IgD-negative memory B cell (primary cell): ENCODE measurements at regions not wholly inside any gene's neighbourhood (a gene's known extent, or its start where the extent isn't known, plus 50 kb on each side); places are given as distances from the start of the nearest gene placed in this dataset.
"Not testable (repeated sequence)": the region's sequence is repeated elsewhere in the genome, so short reads cannot be mapped to it uniquely, and the experiment has no call there.

Experiments used
- H3K27ac Mint-ChIP-seq, 3 donors: one replicate each; pipeline ENCODE4 v1.8.0; 2020 to 2022; ENCODE audit warnings: mild to moderate bottlenecking in 3 of 3, mixed read lengths in 3 of 3, moderate library complexity in 1 of 3
- H3K27me3 Mint-ChIP-seq: one replicate; pipeline ENCODE4 v1.8.0; 2021; ENCODE audit warnings: mixed read lengths
- H3K36me3 Mint-ChIP-seq: one replicate; pipeline ENCODE4 v1.8.0; 2020; ENCODE audit warnings: mild to moderate bottlenecking, mixed read lengths
- H3K4me1 Mint-ChIP-seq, 3 donors: one replicate each; pipeline ENCODE4 v1.8.0; 2020 to 2022; ENCODE audit warnings: mixed read lengths in 3 of 3, mild to moderate bottlenecking in 1 of 3
- H3K4me3 Mint-ChIP-seq, 4 donors: one replicate each; pipeline ENCODE4 v1.8.0; 2020 to 2022; ENCODE audit warnings: mild to moderate bottlenecking in 4 of 4, mixed read lengths in 4 of 4, moderate library complexity in 3 of 4
- H3K9me3 Mint-ChIP-seq, 3 donors: one replicate each; pipeline ENCODE4 v1.8.0; 2020 to 2021; ENCODE audit warnings: mixed read lengths in 3 of 3, mild to moderate bottlenecking in 1 of 3

DNA sequence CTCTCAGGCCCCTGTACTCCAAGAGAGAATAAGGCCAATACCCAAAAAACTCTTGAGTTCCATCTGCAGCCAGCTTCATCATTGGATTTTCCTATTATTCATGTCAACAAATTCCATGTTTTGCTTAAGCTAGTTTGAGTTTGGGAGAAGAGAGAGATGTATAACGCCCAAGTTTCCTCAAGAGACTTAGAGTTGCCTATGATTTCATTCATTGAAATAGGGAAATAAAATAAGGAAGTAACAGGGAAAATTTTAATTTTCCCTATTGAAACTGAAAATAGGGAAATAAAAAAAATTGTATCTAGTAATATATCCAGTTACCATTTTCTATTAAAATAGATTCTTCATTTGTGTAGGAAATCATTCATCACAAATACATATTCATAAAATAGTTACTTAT, 66.5 kb upstream of the SVIL start:
- Mint-ChIP-seq H3K4me1 (peaks cover 0 to 9% (median 0%) of the 10 kb centered on the region in 3 donors), H3K9me3 (peaks cover 0 to 2% (median 0%) of the 10 kb centered on the region in 3 donors), H3K4me3 (no peak overlapping the region), H3K36me3 (no peaks in the 10 kb centered on the region), H3K27me3 (no peaks in the 10 kb centered on the region), H3K27ac (no peak overlapping the region)

DNA sequence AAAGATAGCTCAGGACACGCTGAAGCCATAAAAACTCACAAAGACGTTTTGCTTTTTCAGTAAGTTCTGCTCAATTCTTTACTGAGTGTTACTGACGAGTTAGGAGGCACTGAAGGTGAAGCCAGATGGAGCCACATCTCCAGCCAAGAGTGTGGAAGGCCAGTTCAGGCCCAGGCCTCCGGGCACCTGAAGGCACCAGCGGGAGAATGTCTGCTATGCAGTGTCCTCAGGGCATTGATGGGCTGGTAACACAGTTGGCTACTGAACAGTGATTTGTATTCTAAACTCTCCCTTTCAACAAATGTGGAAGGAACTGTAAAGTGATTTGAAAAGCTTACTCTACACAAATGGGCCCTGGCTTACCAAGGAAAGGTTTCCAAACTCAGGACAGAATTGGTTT, 64.8 kb upstream of the SVIL start:
- no peaks in the 10 kb centered on the region for H3K36me3 Mint-ChIP-seq
- peak overlapping the region in 1 of 3 donors; percentile 19 for H3K27ac Mint-ChIP-seq
- peaks cover 0 to 9% (median 0%) of the 10 kb centered on the region in 3 donors for H3K4me1 Mint-ChIP-seq
- H3K27me3 Mint-ChIP-seq, result no peaks in the 10 kb centered on the region
- H3K4me3 Mint-ChIP-seq, result no peak overlapping the region
- no peaks in the 10 kb centered on the region for H3K9me3 Mint-ChIP-seq

DNA sequence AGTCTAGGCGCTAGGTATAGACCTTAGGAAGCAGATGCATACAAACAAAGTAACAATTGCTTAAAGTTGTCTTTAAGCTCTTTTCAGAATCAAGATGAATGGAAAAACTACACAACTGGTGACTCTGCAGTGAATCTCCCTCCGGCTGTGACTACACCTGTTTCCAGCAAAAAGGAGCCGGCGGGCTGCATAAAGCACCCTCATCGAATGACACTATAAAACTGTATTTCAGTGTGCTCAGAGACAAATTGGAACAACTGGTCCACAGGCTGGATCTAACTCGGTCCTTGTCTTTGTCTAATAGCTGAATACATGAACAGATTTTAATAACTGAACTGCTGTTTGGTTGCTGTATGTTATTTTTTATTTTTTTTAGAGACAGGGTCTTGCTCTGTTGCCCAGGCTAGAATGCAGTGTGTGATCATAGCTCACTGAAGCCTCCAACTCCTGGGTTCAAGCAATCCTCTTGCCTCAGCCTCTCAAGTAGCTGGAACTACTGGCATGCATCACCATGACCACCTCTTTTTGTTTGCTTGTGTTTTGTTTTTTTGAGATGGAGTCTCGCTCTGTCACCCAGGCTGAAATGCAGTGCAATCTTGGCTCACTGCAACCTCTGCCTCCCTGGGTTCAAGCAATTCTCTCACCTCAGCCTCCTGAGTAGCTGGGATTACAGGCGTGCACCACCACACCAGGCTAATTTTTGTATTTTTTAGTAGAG, 64.2 kb upstream of the SVIL start:
- H3K27me3 Mint-ChIP-seq, result no peaks in the 10 kb centered on the region
- no peaks in the 10 kb centered on the region for H3K36me3 Mint-ChIP-seq
- H3K4me3 Mint-ChIP-seq, result no peak overlapping the region
- H3K4me1 Mint-ChIP-seq, result peaks cover 0 to 9% (median 0%) of the 10 kb centered on the region in 3 donors
- peak overlapping the region in 1 of 3 donors; percentile 19 for H3K27ac Mint-ChIP-seq
- H3K9me3 Mint-ChIP-seq, result no peaks in the 10 kb centered on the region

DNA sequence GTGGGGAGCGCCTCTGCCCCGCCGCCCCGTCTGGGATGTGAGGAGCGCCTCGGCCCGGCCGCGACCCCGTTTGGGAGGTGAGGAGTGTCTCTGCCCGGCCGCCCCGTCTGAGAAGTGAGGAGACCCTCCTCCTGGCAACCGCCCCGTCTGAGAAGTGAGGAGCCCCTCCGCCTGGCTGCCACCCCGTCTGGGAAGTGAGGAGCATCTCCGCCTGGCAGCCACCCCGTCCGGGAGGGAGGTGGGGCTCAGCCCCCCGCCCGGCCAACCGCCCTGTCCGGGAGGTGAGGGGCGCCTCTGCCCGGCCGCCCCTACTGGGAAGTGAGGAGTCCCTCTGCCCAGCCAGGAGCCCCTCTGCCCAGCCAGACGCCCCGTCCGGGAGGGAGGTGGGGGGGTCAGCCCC, 61.8 kb upstream of the SVIL start:
- H3K4me3 Mint-ChIP-seq, H3K36me3 Mint-ChIP-seq, H3K4me1 Mint-ChIP-seq, H3K9me3 Mint-ChIP-seq, H3K27ac Mint-ChIP-seq, H3K27me3 Mint-ChIP-seq: not testable (repeated sequence)

DNA sequence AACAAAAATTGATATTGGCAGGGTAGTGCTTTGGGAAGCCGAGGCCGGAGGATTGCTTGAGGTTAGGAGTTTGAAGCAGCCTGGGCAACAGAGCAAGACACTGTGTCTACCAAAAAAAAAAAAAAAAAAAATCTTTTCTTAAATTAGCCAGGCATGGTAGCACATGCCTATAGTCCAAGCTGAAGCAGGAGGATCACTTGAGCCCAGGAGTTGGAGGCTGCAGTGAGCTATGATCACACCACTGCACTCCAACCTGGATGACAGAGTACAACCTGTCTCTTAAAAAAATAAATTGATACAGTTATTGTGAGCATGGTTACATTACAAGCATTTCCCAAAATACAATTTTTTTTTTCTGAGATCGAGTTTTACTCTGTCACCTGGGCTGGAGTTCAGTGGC, 59.4 kb upstream of the SVIL start:
- H3K4me3 Mint-ChIP-seq, result no peak overlapping the region
- H3K4me1 Mint-ChIP-seq, result peaks cover 0 to 1% (median 0%) of the 10 kb centered on the region in 3 donors
- no peaks in the 10 kb centered on the region for H3K36me3 Mint-ChIP-seq
- H3K9me3 Mint-ChIP-seq, result no peaks in the 10 kb centered on the region
- H3K27me3 Mint-ChIP-seq, result no peaks in the 10 kb centered on the region
- no peak overlapping the region for H3K27ac Mint-ChIP-seq

DNA sequence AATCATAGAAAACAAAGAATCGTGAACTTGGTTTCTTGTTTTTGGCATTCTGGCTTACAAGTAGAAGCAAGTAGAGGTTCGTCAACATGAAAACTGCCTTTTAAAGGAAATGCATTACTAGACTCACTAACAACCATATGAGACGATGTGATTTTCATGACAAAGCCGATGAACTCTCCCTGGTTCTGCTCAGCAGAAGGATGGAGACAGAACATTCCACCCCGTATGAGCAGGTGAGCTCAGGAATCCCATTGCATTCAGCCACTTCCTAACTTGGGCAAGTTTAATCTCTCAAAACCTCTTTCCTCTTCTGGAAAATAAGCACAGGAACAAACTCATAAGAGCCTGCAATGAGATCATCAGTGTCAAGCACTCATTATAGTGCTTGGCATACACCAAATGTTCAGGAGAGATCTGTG, 57.4 kb upstream of the SVIL start:
- Mint-ChIP-seq H3K36me3 (no peaks in the 10 kb centered on the region), H3K4me3 (no peak overlapping the region), H3K4me1 (peaks cover 0 to 5% (median 1%) of the 10 kb centered on the region in 3 donors), H3K9me3 (no peaks in the 10 kb centered on the region), H3K27me3 (no peaks in the 10 kb centered on the region), H3K27ac (no peak overlapping the region)

DNA sequence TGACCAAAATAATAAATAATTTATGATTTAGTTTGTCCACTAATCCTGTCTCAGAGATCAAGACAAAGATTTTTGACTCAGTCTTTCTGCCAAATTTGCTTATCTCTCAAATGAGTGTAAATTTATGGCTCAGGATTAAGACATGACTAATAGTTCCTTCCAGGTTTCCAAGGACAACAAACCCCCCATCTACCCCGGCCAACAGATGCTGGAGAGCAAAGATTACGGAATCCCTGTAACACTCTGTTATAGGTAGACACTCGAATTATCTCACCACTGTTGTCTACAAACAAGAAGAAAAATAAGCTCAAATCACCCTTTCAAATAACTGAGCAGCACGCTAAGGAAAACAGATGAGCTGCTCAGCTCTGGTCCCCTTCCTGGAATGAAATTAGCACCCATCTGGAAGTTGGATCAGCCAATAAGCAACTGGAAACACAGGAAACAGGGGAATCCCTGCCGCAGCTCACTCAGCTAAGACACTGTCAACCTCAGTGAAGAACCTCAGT, 56.8 kb upstream of the SVIL start:
- Mint-ChIP-seq H3K9me3 (no peaks in the 10 kb centered on the region), H3K27me3 (no peaks in the 10 kb centered on the region), H3K4me3 (no peak overlapping the region), H3K27ac (no peak overlapping the region), H3K36me3 (no peaks in the 10 kb centered on the region), H3K4me1 (peaks cover 0 to 5% (median 1%) of the 10 kb centered on the region in 3 donors)

DNA sequence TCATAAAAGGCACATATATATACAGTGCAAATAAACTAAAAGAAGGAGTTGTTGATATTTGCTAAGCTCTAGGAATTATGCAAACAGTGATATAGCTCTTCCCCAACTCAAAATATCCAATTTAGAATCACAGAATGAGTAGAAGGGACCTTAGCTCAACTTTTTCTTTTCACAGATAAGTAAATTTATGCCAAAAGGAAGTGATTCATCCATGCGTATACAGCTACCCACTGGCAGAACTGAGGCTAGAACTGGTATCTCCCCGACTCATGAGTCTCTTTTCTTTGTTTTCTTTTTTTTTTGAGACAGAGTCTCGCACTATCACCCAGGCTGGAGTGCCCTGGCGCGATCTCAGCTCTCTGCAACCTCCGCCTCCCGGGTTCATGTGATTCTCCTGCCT, 54.2 kb upstream of the SVIL start:
- Mint-ChIP-seq H3K9me3 (no peaks in the 10 kb centered on the region), H3K27me3 (no peaks in the 10 kb centered on the region), H3K36me3 (no peaks in the 10 kb centered on the region), H3K4me3 (no peak overlapping the region), H3K27ac (no peak overlapping the region), H3K4me1 (peaks cover 0 to 5% (median 1%) of the 10 kb centered on the region in 3 donors)

DNA sequence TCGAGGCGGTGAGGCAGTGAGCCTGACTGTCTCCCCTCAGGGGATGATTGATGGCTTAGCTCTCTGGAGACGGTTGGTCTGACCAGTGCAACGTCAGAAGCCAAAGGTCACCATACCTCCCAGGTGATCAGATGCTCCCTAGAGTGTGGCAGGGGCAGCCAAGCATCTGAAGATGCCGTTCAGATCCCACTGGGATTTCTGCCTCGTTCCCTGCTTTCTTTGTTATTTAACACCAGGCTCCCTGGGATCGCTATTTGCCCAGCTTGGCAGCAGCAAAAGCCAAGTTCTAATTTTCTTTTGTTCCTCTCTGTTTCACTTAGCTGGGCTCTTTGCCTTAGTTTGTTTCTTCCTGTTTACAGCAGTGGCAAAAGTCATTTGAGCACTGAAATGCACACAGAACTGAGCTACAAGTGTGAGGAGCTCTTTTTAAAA, 53.5 kb upstream of the SVIL start:
- peaks cover 0 to 5% (median 1%) of the 10 kb centered on the region in 3 donors for H3K4me1 Mint-ChIP-seq
- H3K27ac Mint-ChIP-seq, result no peak overlapping the region
- no peaks in the 10 kb centered on the region for H3K36me3 Mint-ChIP-seq

DNA sequence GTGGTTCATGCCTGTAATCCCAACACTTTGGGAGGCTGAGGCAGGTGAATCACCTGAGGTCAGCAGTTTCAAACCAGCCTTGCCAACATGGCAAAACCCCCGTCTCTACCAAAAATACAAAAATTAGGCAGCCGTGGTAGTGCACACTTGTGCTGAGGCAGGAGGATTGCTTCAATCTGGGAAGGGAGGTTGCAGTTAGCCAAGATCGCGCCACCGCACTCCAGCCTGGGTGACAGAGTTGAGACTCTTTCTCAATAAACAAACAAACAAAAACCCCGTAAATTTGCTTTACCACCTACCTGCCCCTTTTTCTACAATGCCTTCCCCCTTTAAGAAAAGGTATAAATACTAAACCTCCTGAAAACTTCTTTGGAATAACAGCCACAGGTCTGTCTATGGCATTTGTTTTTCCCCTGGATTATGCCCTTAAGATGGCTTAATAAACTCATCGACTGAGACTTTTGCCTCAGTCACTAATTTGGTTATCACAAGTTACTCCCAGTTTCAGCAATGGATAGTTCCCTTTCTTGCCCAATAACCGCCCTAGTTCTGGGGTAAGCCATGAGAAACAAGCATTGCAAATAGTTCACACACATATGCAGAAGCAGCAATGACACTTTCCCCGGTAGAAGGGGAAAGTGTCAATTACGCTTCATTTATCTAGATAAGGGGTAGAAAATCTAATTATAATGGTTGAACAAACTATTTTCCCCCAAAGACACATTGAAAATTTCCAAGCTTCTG, 52.8 kb upstream of the SVIL start:
- Mint-ChIP-seq H3K27ac (no peak overlapping the region), H3K36me3 (no peaks in the 10 kb centered on the region), H3K4me3 (no peak overlapping the region), H3K27me3 (no peaks in the 10 kb centered on the region), H3K4me1 (peaks cover 0 to 10% (median 6%) of the 10 kb centered on the region in 3 donors), H3K9me3 (no peaks in the 10 kb centered on the region)

More for the DNA sequence above, 53.5 kb upstream of the SVIL start:
- Mint-ChIP-seq H3K4me3 (no peak overlapping the region), H3K9me3 (no peaks in the 10 kb centered on the region), H3K27me3 (no peaks in the 10 kb centered on the region)

DNA sequence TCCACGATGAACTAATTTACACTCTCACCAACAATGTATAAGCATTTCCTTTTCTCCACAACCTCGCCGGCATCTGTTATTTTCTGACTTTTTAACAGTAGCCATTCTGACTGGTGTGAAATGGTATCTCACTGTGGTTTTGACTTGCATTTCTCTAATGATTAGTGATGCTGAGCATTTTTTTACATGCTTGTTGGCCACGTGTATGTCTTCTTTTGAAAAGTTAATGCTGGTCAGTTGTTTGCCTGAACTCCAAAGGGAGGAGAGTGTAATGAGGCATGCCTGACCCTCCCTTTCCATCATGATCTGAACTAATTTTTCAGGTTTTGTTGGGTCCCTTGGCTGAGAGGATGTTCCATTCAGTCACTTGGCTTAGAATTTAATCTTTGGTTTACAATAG, 50.7 kb upstream of the SVIL start:
- peaks cover 0 to 4% (median 0%) of the 10 kb centered on the region in 3 donors for H3K9me3 Mint-ChIP-seq
- no peaks in the 10 kb centered on the region for H3K36me3 Mint-ChIP-seq
- H3K27me3 Mint-ChIP-seq, result no peaks in the 10 kb centered on the region
- H3K4me3 Mint-ChIP-seq, result no peak overlapping the region
- no peak overlapping the region for H3K27ac Mint-ChIP-seq
- H3K4me1 Mint-ChIP-seq, result peaks cover 0 to 26% (median 19%) of the 10 kb centered on the region in 3 donors
